Breast epithelium (tissue), 3 donors: ENCODE measurements at regions not wholly inside any gene's neighbourhood (a gene's known extent, or its start where the extent isn't known, plus 50 kb on each side); places are given as distances from the start of the nearest gene placed in this dataset.

Experiments used
- POLR2A ChIP-seq: fragments of 450-650 bp; IDR thresholded peaks from one replicate; pipeline ENCODE4 v1.6.1; 2016; ENCODE audit warnings: antibody characterized with exemption, mild to moderate bottlenecking, moderate library complexity
- TF ChIP-seq, protein P1 (sequence below), 3 donors: fragments of 450-650 bp; IDR thresholded peaks; one replicate each; pipeline ENCODE4 v1.5.1; 2016 to 2017; ENCODE audit warnings: antibody characterized with exemption in 3 of 3, mild to moderate bottlenecking in 3 of 3, moderate library complexity in 3 of 3

DNA sequence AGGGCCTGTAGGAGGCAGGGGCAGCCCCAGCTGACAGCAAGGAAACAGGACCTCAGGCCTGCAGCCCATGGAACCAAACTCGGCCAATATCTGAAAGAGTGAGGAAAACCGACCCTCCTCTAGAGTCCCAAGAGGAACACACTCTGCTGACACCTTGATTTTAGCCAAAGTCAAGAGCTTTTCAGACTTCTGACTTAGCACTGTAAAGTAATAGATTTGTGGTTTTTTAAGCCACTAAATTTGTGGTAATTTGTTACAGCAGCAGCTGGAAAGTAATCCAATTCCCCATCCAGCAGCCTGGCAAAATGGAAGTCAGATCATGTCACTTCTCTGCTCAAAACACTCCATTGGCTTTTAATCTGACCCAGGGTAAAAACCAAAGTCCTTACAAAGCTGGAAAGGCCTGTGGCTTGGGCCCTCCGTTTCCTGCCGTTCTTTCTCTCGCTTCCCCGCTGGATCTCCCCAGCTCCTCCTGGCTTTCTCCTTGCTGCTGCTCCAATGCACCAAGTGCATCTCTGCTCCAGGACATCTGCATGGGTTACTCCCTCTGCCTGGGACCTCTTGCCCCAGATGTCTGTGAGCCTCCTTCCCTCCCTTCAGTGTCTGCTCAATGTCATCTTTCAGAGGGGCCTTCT lies 79.0 kb downstream of the C5orf15 start:
- TF ChIP-seq, protein P1, sequence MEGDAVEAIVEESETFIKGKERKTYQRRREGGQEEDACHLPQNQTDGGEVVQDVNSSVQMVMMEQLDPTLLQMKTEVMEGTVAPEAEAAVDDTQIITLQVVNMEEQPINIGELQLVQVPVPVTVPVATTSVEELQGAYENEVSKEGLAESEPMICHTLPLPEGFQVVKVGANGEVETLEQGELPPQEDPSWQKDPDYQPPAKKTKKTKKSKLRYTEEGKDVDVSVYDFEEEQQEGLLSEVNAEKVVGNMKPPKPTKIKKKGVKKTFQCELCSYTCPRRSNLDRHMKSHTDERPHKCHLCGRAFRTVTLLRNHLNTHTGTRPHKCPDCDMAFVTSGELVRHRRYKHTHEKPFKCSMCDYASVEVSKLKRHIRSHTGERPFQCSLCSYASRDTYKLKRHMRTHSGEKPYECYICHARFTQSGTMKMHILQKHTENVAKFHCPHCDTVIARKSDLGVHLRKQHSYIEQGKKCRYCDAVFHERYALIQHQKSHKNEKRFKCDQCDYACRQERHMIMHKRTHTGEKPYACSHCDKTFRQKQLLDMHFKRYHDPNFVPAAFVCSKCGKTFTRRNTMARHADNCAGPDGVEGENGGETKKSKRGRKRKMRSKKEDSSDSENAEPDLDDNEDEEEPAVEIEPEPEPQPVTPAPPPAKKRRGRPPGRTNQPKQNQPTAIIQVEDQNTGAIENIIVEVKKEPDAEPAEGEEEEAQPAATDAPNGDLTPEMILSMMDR (IDR thresholded peaks at IDR 0.05) = no peak
- no peak for TF ChIP-seq POLR2A
